ENCODE measurements at regions not wholly inside any gene's neighbourhood (a gene's known extent, or its start where the extent isn't known, plus 50 kb on each side); places are given as distances from the start of the nearest gene placed in this dataset.
A peak's percentile ranks its signal among the peaks of the same experiment; 100 is the strongest.

DNA sequence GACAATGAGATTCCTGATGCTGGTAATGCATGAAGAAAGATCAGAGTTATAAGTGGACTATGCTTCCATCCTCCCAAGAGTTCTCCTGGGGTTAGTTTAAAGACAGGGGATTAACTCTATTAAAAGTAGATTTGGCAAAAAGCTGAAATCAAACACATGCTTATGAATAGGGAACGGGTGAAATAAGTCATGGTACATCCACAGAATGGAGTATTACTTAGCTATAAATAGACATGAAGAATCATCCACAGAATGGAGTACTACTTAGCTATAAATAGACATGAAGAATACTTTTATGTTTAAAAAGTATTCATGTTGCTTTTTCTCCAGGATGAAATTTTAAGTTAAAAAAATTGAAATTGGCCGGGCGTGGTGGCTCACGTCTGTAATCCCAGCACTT is 596.4 kb upstream of the B3GAT1 start:
- H3K4me3 Mint-ChIP-seq, result no peak overlapping the region
- no peak overlapping the region for H2AK5ac ChIP-seq (ENCODE audit: insufficient read length, low read length)
- H3K4ac ChIP-seq (ENCODE audit: low read depth, low read length), result no peak overlapping the region
- H2AFZ ChIP-seq (ENCODE audit: low read length), result no peak overlapping the region
- H4K20me1 ChIP-seq (ENCODE audit: control insufficient read depth, insufficient read depth, insufficient read length), result no peaks in the 10 kb centered on the region
- H3K4me2 ChIP-seq (ENCODE audit: insufficient read depth, insufficient read length, low read length), result no peak overlapping the region
- H3K18ac ChIP-seq (ENCODE audit: insufficient read length, low read depth, low read length), result no peak overlapping the region
- H2BK15ac ChIP-seq (ENCODE audit: low read depth, low read length), result no peak overlapping the region
- peaks cover 9 to 14% of the 10 kb centered on the region in 2 experiments for H3K9me3 Mint-ChIP-seq
- no peaks in the 10 kb centered on the region for H3K79me1 ChIP-seq (ENCODE audit: insufficient read depth, low read depth, low read length, poor library complexity, severe bottlenecking)
- no peak overlapping the region for H3K9ac ChIP-seq (ENCODE audit: extremely low read depth, insufficient read length, low read length)
- no peak overlapping the region for H3T11ph ChIP-seq (ENCODE audit: low read length)
- no peaks in the 10 kb centered on the region for H3K9me3 ChIP-seq (ENCODE audit: control insufficient read depth, low read depth, low read length)
- no peaks in the 10 kb centered on the region for H3K23me2 ChIP-seq (ENCODE audit: insufficient read length, low read depth, low read length, poor library complexity, severe bottlenecking)
- no peak overlapping the region for H3K27ac ChIP-seq (ENCODE audit: insufficient read length, low read depth, low read length)
- peaks cover 34 to 38% of the 10 kb centered on the region in 2 experiments for H3K4me1 Mint-ChIP-seq
- no peaks in the 10 kb centered on the region; the same call in 1 of the 2 replicates for H3K4me1 ChIP-seq (ENCODE audit: insufficient read depth, low read length)
- H2BK20ac ChIP-seq (ENCODE audit: low read depth, low read length, poor library complexity, severe bottlenecking), result no peak overlapping the region
- no CpG with 5 or more reads among the region's 4 CpGs for WGBS (ENCODE audit: extremely low coverage, insufficient read length, low lambda C conversion rate)
- no peak overlapping the region for H4K91ac ChIP-seq (ENCODE audit: insufficient read length, low read depth, low read length)
- TF ChIP-seq, protein P1, sequence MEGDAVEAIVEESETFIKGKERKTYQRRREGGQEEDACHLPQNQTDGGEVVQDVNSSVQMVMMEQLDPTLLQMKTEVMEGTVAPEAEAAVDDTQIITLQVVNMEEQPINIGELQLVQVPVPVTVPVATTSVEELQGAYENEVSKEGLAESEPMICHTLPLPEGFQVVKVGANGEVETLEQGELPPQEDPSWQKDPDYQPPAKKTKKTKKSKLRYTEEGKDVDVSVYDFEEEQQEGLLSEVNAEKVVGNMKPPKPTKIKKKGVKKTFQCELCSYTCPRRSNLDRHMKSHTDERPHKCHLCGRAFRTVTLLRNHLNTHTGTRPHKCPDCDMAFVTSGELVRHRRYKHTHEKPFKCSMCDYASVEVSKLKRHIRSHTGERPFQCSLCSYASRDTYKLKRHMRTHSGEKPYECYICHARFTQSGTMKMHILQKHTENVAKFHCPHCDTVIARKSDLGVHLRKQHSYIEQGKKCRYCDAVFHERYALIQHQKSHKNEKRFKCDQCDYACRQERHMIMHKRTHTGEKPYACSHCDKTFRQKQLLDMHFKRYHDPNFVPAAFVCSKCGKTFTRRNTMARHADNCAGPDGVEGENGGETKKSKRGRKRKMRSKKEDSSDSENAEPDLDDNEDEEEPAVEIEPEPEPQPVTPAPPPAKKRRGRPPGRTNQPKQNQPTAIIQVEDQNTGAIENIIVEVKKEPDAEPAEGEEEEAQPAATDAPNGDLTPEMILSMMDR (conservative IDR thresholded peaks at IDR 0.05), result no peak
- DNase-seq, result no peak
- H3K56ac ChIP-seq (ENCODE audit: insufficient read length, low read depth, low read length), result no peak overlapping the region
- no peak overlapping the region for H3K23ac ChIP-seq (ENCODE audit: insufficient read length, low read depth, low read length)
- H2BK12ac ChIP-seq (ENCODE audit: insufficient read length, low read depth, low read length), result no peak overlapping the region
- 0 out of 7 replicates have a peak overlapping the region, but pooled peaks of 1 of the 3 experiments have one; percentile 5 for H3K27ac Mint-ChIP-seq
- H3K79me2 ChIP-seq (ENCODE audit: insufficient read depth, low read length), result no peaks in the 10 kb centered on the region
- peaks cover 0 to 6% (median 1%) of the 10 kb centered on the region in 3 experiments; a peak in 2 of 7 replicates for H3K36me3 Mint-ChIP-seq (ENCODE audit: insufficient read depth in 1 of 3, low read depth in 3 of 3)
- H2BK5ac ChIP-seq (ENCODE audit: insufficient read length, low read length), result no peak overlapping the region
- no peaks in the 10 kb centered on the region; the same call in 1 of the 2 replicates for H3K27me3 Mint-ChIP-seq (ENCODE audit: low read depth)
- no peak overlapping the region for H4K5ac ChIP-seq (ENCODE audit: insufficient read length, low read depth, low read length)
- H3K27me3 ChIP-seq (ENCODE audit: insufficient read depth, low read length), result no peaks in the 10 kb centered on the region
- no peak overlapping the region for H2BK120ac ChIP-seq (ENCODE audit: low read depth, low read length, poor library complexity, severe bottlenecking)
- no peak overlapping the region for H4K8ac ChIP-seq (replicated peaks; ENCODE audit: insufficient read length, low read depth, low read length)
- no peak overlapping the region for H3K14ac ChIP-seq (ENCODE audit: insufficient read depth, low read length)
